DOHH2 (cell line): ENCODE measurements at regions not wholly inside any gene's neighbourhood (a gene's known extent, or its start where the extent isn't known, plus 50 kb on each side); places are given as distances from the start of the nearest gene placed in this dataset.

Source experiments
- EZH2phosphoT487 ChIP-seq: fragments of 200-600 bp; sonication (generic); IDR thresholded peaks from 2 replicates; pipeline ENCODE4 v1.6.1; 2017; ENCODE audit warnings: borderline replicate concordance, mild to moderate bottlenecking, antibody characterized with exemption, low read length, moderate library complexity, mixed read lengths
- TF ChIP-seq, protein P1 (sequence below): fragments of 200-600 bp; sonication (generic); IDR thresholded peaks from one replicate; pipeline ENCODE4 v1.5.1; 2014; ENCODE audit warnings: antibody characterized with exemption, mild to moderate bottlenecking, low read depth, low read length; ENCODE audit not compliant: poor library complexity, severe bottlenecking

GRCh38 chr9:14526504-14526903 lies 166.7 kb downstream of the ZDHHC21 start:
- TF ChIP-seq, protein P1, sequence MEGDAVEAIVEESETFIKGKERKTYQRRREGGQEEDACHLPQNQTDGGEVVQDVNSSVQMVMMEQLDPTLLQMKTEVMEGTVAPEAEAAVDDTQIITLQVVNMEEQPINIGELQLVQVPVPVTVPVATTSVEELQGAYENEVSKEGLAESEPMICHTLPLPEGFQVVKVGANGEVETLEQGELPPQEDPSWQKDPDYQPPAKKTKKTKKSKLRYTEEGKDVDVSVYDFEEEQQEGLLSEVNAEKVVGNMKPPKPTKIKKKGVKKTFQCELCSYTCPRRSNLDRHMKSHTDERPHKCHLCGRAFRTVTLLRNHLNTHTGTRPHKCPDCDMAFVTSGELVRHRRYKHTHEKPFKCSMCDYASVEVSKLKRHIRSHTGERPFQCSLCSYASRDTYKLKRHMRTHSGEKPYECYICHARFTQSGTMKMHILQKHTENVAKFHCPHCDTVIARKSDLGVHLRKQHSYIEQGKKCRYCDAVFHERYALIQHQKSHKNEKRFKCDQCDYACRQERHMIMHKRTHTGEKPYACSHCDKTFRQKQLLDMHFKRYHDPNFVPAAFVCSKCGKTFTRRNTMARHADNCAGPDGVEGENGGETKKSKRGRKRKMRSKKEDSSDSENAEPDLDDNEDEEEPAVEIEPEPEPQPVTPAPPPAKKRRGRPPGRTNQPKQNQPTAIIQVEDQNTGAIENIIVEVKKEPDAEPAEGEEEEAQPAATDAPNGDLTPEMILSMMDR: no peak
- no peak for TF ChIP-seq EZH2phosphoT487
